IMR-90 (cell line): ENCODE measurements at regions not wholly inside any gene's neighbourhood (a gene's known extent, or its start where the extent isn't known, plus 50 kb on each side); places are given as distances from the start of the nearest gene placed in this dataset.

ENCODE experiments used
- TF ChIP-seq, protein P1 (sequence below): fragments of 150-350 bp; IDR thresholded peaks from 2 replicates; pipeline ENCODE4 v1.6.1; 2016; ENCODE audit warnings: low read depth, mild to moderate bottlenecking, low read length, moderate library complexity, borderline replicate concordance
- TF ChIP-seq, protein P2 (sequence below): conservative IDR thresholded peaks from 2 replicates; pipeline ENCODE4 v1.5.1; 2012; ENCODE audit warnings: mild to moderate bottlenecking, low read depth, low read length, improper control_type of control experiment

DNA sequence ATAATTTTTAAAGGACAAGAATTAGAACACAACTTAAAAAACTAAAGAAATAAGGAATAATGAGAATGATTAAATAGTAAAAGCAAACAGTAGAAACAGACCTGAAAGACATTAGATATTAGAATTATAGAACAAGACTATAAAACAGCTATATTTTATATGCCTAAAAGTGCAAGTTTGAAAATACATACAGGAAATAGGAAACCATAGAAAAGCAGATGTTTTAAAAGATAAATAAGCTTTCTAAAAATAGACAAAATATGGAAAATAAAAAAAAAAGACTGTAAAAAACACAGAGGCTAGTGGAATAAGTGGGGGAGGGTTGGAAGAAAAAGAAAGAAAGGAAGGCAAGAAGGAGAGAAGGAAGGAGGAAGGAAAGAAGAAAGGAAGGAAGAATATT is 407.3 kb downstream of the IDS start:
- TF ChIP-seq, protein P1, sequence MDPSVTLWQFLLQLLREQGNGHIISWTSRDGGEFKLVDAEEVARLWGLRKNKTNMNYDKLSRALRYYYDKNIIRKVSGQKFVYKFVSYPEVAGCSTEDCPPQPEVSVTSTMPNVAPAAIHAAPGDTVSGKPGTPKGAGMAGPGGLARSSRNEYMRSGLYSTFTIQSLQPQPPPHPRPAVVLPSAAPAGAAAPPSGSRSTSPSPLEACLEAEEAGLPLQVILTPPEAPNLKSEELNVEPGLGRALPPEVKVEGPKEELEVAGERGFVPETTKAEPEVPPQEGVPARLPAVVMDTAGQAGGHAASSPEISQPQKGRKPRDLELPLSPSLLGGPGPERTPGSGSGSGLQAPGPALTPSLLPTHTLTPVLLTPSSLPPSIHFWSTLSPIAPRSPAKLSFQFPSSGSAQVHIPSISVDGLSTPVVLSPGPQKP, result no peak
- TF ChIP-seq, protein P2, sequence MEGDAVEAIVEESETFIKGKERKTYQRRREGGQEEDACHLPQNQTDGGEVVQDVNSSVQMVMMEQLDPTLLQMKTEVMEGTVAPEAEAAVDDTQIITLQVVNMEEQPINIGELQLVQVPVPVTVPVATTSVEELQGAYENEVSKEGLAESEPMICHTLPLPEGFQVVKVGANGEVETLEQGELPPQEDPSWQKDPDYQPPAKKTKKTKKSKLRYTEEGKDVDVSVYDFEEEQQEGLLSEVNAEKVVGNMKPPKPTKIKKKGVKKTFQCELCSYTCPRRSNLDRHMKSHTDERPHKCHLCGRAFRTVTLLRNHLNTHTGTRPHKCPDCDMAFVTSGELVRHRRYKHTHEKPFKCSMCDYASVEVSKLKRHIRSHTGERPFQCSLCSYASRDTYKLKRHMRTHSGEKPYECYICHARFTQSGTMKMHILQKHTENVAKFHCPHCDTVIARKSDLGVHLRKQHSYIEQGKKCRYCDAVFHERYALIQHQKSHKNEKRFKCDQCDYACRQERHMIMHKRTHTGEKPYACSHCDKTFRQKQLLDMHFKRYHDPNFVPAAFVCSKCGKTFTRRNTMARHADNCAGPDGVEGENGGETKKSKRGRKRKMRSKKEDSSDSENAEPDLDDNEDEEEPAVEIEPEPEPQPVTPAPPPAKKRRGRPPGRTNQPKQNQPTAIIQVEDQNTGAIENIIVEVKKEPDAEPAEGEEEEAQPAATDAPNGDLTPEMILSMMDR, result no peak
